ENCODE measurements at regions not wholly inside any gene's neighbourhood (a gene's known extent, or its start where the extent isn't known, plus 50 kb on each side); places are given as distances from the start of the nearest gene placed in this dataset.

DNA sequence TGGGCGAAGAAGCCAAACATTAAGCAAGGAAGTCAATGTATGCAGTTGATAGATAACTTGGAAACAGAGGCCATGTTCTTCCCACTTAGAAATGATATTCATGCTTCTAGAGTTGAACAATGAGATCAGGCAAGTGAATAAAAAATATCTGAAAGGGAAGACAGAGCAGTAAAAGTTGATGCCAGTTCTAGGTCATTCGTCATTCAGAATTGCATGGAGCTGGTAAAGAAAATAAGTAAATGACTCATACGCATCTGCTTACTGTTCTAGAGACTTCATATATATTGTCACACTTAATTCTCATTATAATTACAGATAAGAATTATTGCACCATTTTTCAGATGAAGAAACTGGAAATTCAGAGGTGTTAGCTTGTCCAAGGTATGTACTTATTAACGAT lies 158.9 kb upstream of the FERD3L start:
- TF ChIP-seq TEAD4 (IDR thresholded peaks at IDR 0.05; ENCODE audit: low read depth, low read length) (no peak), EP300 (IDR thresholded peaks at IDR 0.05; ENCODE audit: borderline replicate concordance in 1 of 2, low read depth in 2 of 2, low read length in 2 of 2) (no peak), YY1 (IDR thresholded peaks at IDR 0.05; ENCODE audit: low read depth, low read length) (no peak)
- TF ChIP-seq, protein P1, sequence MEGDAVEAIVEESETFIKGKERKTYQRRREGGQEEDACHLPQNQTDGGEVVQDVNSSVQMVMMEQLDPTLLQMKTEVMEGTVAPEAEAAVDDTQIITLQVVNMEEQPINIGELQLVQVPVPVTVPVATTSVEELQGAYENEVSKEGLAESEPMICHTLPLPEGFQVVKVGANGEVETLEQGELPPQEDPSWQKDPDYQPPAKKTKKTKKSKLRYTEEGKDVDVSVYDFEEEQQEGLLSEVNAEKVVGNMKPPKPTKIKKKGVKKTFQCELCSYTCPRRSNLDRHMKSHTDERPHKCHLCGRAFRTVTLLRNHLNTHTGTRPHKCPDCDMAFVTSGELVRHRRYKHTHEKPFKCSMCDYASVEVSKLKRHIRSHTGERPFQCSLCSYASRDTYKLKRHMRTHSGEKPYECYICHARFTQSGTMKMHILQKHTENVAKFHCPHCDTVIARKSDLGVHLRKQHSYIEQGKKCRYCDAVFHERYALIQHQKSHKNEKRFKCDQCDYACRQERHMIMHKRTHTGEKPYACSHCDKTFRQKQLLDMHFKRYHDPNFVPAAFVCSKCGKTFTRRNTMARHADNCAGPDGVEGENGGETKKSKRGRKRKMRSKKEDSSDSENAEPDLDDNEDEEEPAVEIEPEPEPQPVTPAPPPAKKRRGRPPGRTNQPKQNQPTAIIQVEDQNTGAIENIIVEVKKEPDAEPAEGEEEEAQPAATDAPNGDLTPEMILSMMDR (IDR thresholded peaks at IDR 0.05; ENCODE audit: control extremely low read depth in 1 of 3, insufficient read depth in 1 of 3, low read depth in 1 of 3, low read length in 3 of 3) = no peak

Measured in H1 (cell line).